GM12872 (cell line): ENCODE measurements at regions not wholly inside any gene's neighbourhood (a gene's known extent, or its start where the extent isn't known, plus 50 kb on each side); places are given as distances from the start of the nearest gene placed in this dataset.

Source experiments
- CTCF ChIP-seq: IDR thresholded peaks from 3 replicates; pipeline ENCODE4 v1.5.1; 2011; ENCODE audit warnings: low read depth, mild to moderate bottlenecking, low read length, moderate library complexity; ENCODE audit not compliant: insufficient read depth

GRCh38 chrX:7641141-7641540 is 201.8 kb upstream of the VCX start:
- no peak for TF ChIP-seq CTCF

GRCh38 chrX:7640392-7640791 is 202.6 kb upstream of the VCX start:
- no peak for TF ChIP-seq CTCF

- TF ChIP-seq CTCF: no peak
Measured at GRCh38 chrX:7638078-7638710, 204.8 kb upstream of the VCX start.

- TF ChIP-seq CTCF: no peak
Measured at GRCh38 chrX:7637066-7637465, 205.9 kb upstream of the VCX start.

GRCh38 chrX:7635604-7636003 is 207.4 kb upstream of the VCX start:
- TF ChIP-seq CTCF: no peak

GRCh38 chrX:7620560-7620959 is 222.4 kb upstream of the VCX start:
- no peak for TF ChIP-seq CTCF

- no peak for TF ChIP-seq CTCF
Measured at GRCh38 chrX:7617994-7618393, 225.0 kb upstream of the VCX start.
